ENCODE measurements at regions not wholly inside any gene's neighbourhood (a gene's known extent, or its start where the extent isn't known, plus 50 kb on each side); places are given as distances from the start of the nearest gene placed in this dataset.
"Not testable (repeated sequence)": the region's sequence is repeated elsewhere in the genome, so short reads cannot be mapped to it uniquely, and the experiment has no call there.

DNA sequence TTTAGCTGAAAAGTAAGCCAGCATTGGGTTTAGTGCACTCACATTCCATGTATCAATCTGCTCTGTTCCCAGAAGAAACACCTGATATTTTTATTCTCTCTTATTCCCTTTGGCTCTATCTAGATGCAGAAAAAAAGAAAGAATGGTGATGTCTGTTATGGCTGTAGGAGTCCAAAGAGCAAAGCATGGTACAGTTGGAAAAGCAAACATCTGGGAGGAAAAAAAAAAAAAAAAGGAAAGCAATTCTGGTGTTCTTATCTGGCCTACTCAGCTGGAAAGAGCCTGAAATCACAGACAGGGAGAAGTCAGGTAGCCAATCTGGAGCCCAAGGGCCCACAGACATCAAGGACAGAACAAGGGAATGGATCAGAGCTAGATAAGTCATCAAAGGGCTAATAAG lies 293.9 kb downstream of the DUSP6 start:
- H3K79me2 ChIP-seq = no peaks in the 10 kb centered on the region
- H2AFZ ChIP-seq = no peak overlapping the region
- DNase-seq (ENCODE audit: low spot score) = peak; percentile 27
- peak overlapping the region; percentile 17 for H3K4me2 ChIP-seq
- no peaks in the 10 kb centered on the region for H3K36me3 ChIP-seq (replicated peaks; ENCODE audit: insufficient read depth, low read depth)
- no peaks in the 10 kb centered on the region for H3K27me3 ChIP-seq
- H3K9me3 ChIP-seq (ENCODE audit: low read depth) = no peaks in the 10 kb centered on the region
- H3K27ac ChIP-seq = peak overlapping the region; percentile 61
- H3K4me3 ChIP-seq = no peak overlapping the region
- H4K20me1 ChIP-seq (ENCODE audit: insufficient read depth, poor library complexity, severe bottlenecking) = no peaks in the 10 kb centered on the region
- H3K4me1 ChIP-seq (ENCODE audit: insufficient read depth) = peaks cover 23% of the 10 kb centered on the region
- H3K9me2 ChIP-seq (replicated peaks; ENCODE audit: insufficient read depth) = no peaks in the 10 kb centered on the region
- no peak for TF ChIP-seq EZH2 (IDR thresholded peaks at IDR 0.05; ENCODE audit: borderline replicate concordance)
- TF ChIP-seq, protein P1, sequence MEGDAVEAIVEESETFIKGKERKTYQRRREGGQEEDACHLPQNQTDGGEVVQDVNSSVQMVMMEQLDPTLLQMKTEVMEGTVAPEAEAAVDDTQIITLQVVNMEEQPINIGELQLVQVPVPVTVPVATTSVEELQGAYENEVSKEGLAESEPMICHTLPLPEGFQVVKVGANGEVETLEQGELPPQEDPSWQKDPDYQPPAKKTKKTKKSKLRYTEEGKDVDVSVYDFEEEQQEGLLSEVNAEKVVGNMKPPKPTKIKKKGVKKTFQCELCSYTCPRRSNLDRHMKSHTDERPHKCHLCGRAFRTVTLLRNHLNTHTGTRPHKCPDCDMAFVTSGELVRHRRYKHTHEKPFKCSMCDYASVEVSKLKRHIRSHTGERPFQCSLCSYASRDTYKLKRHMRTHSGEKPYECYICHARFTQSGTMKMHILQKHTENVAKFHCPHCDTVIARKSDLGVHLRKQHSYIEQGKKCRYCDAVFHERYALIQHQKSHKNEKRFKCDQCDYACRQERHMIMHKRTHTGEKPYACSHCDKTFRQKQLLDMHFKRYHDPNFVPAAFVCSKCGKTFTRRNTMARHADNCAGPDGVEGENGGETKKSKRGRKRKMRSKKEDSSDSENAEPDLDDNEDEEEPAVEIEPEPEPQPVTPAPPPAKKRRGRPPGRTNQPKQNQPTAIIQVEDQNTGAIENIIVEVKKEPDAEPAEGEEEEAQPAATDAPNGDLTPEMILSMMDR (IDR thresholded peaks at IDR 0.05; ENCODE audit: poor library complexity) = no peak
- no peak for TF ChIP-seq EZH2phosphoT487 (IDR thresholded peaks at IDR 0.05; ENCODE audit: low read depth, severe bottlenecking, unreplicated experiment)

DNA sequence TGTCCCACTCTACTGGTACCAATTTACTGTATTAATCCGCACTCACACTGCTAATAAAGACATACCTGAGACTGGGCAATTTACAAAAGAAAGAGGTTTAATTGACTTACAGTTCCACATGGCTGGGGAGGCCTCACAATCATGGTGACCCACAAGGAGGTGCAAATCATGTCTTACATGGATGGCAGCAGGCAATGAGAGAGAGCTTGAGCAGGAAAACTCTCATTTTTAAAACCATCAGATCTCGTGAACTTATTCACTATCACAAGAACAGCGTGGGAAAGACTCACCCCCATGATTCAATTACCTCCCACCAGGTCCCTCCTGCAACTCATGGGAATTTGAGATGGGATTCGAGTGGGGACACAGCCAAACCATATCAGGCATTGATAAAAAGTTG lies 298.5 kb downstream of the DUSP6 start:
- H3K9me2 ChIP-seq (replicated peaks; ENCODE audit: insufficient read depth); DNase-seq (ENCODE audit: low spot score); H4K20me1 ChIP-seq (ENCODE audit: insufficient read depth, poor library complexity, severe bottlenecking); H3K27me3 ChIP-seq; H3K4me3 ChIP-seq; H2AFZ ChIP-seq; H3K27ac ChIP-seq; H3K4me1 ChIP-seq (ENCODE audit: insufficient read depth); H3K9me3 ChIP-seq (ENCODE audit: low read depth); H3K36me3 ChIP-seq (replicated peaks; ENCODE audit: insufficient read depth, low read depth); H3K4me2 ChIP-seq; H3K79me2 ChIP-seq: not testable (repeated sequence)
- 90% methylated on average over 4 of the region's 4 CpGs for WGBS (ENCODE audit: low lambda C conversion rate, missing lambda C conversion rate)

DNA sequence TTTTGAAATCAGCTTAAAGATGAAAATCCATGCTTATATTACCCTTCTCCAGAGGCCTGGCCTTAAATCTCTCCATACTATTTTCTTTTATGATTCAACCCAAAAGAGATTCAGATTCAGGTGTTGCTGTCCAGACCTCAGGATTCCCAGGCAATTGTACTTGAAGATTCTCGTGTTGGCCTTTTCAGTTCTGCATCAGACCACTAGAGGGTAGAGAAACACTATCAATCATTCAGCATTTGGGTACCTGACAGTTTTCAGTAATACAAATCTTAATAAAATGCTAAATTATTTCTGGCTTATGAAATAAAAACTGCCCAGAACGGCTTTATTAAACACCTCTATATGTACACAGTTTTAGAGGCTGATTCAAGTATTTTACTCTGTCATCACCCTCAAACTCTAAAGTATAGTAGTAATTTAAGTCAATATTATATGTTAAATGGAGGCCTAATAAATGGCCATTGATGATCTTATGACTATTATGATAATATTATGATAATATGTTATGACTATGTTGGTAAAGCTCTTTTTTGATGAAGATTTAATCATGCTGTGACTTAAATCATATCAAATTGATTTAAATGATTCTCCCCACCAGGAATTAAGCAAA lies 301.1 kb downstream of the DUSP6 start:
- Histone ChIP-seq H3K27ac (no peak overlapping the region), H3K27me3 (no peaks in the 10 kb centered on the region), H3K9me2 (replicated peaks; ENCODE audit: insufficient read depth) (no peaks in the 10 kb centered on the region), H3K79me2 (no peaks in the 10 kb centered on the region), H4K20me1 (ENCODE audit: insufficient read depth, poor library complexity, severe bottlenecking) (no peaks in the 10 kb centered on the region), H3K4me2 (no peak overlapping the region), H3K36me3 (replicated peaks; ENCODE audit: insufficient read depth, low read depth) (no peaks in the 10 kb centered on the region), H3K4me1 (ENCODE audit: insufficient read depth) (no peaks in the 10 kb centered on the region), H3K4me3 (no peak overlapping the region), H3K9me3 (ENCODE audit: low read depth) (no peaks in the 10 kb centered on the region), H2AFZ (no peak overlapping the region)
- TF ChIP-seq, protein P1 (IDR thresholded peaks at IDR 0.05; ENCODE audit: poor library complexity) = peak; percentile 95
- no peak for TF ChIP-seq EZH2phosphoT487 (IDR thresholded peaks at IDR 0.05; ENCODE audit: low read depth, severe bottlenecking, unreplicated experiment)
- peak; percentile 68 for DNase-seq (ENCODE audit: low spot score)
- 2% methylated on average over 2 of the region's 2 CpGs for WGBS (ENCODE audit: low lambda C conversion rate, missing lambda C conversion rate)

DNA sequence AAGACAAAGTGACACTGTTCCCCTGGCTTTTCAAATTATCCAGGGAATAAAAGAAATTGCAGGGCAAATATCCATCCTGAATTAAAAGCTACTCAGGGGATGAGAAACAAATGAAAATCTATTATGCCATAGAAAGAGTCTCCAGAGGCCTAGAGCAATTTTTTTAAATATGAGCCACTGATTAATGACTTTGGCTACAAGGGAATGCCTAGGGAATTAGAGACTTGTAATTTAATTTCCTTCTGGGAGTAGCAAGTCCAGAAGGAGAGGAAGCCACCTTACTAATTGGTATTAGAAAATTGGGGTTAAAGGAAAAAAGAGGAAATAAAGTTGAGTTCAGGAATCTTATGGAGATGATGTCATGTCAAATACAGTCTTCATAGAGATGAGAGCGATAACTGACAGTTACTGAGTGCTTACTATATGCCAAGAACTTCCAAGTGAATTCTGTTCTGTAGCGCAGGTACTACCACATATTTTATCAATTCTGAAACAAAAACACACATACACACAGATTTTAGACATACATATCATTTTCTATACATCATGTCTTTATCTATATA lies 304.4 kb downstream of the DUSP6 start:
- H3K4me2 ChIP-seq = no peak overlapping the region
- H3K27me3 ChIP-seq = no peaks in the 10 kb centered on the region
- H3K79me2 ChIP-seq = no peaks in the 10 kb centered on the region
- H3K9me3 ChIP-seq (ENCODE audit: low read depth) = no peaks in the 10 kb centered on the region
- no peaks in the 10 kb centered on the region for H3K36me3 ChIP-seq (replicated peaks; ENCODE audit: insufficient read depth, low read depth)
- no peaks in the 10 kb centered on the region for H3K9me2 ChIP-seq (replicated peaks; ENCODE audit: insufficient read depth)
- 98% methylated on average over 2 of the region's 2 CpGs for WGBS (ENCODE audit: low lambda C conversion rate, missing lambda C conversion rate)
- H3K4me1 ChIP-seq (ENCODE audit: insufficient read depth) = no peaks in the 10 kb centered on the region
- H3K4me3 ChIP-seq = no peak overlapping the region
- no peak overlapping the region for H3K27ac ChIP-seq
- DNase-seq (ENCODE audit: low spot score) = no peak
- no peak overlapping the region for H2AFZ ChIP-seq
- TF ChIP-seq EZH2phosphoT487 (IDR thresholded peaks at IDR 0.05; ENCODE audit: low read depth, severe bottlenecking, unreplicated experiment) (no peak), EZH2 (IDR thresholded peaks at IDR 0.05; ENCODE audit: borderline replicate concordance) (no peak)
- TF ChIP-seq, protein P1 (IDR thresholded peaks at IDR 0.05; ENCODE audit: poor library complexity) = no peak
- H4K20me1 ChIP-seq (ENCODE audit: insufficient read depth, poor library complexity, severe bottlenecking) = no peaks in the 10 kb centered on the region

All from hepatocyte (in vitro differentiated cells).